GM18517 (cell line): ENCODE measurements at regions not wholly inside any gene's neighbourhood (a gene's known extent, or its start where the extent isn't known, plus 50 kb on each side); places are given as distances from the start of the nearest gene placed in this dataset.
"Not testable (repeated sequence)": the region's sequence is repeated elsewhere in the genome, so short reads cannot be mapped to it uniquely, and the experiment has no call there.

ENCODE experiments used
- ATAC-seq: cut with Tn5 transposase; IDR thresholded peaks from one replicate; pipeline ENCODE4 v1.9.1; 2021; ENCODE audit warnings: mild to moderate bottlenecking, moderate library complexity; ENCODE audit not compliant: unreplicated experiment

DNA sequence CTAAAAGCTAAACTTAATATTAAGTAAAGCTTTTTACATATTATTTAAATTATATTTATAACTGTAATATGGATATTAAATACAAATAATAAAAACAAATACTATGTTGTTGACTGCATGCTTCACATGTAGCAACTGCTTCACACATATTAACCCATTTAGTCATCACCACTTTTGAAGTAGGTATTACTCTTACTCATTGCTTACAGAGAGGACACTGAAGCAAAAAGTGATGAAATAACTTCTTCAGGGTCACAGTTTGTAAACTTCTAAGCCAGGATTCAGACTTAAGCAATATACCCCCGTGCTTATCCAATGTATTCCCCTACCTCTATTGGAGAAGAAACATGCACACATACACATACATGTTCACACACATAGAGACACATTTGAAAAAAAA is 166.6 kb downstream of the DKK2 start:
- ATAC-seq = no peak

- ATAC-seq = no peak
Measured at GRCh38 chr4:106868381-106869035, 167.6 kb downstream of the DKK2 start.

DNA sequence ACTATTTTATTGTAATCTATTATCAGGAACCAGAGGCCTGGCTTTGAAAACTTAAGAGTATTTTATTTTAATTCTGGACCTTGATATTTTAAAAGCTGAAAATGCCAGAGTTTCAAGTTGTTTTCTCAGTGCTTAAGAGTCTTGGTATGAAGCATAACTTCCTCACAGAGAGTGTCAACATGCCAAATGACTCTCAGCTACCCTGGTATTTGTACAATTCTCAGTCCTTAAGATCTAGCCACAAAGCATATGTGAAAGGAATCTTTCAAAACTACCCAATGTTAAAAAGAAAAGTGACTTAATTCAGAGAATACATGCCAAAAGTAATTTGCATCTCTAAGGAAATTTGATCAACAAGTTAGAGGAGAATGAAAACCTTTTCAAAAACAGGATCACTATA is 171.9 kb downstream of the DKK2 start:
- ATAC-seq = no peak

GRCh38 chr4:106854569-106855351 is 181.4 kb downstream of the DKK2 start:
- no peak for ATAC-seq

DNA sequence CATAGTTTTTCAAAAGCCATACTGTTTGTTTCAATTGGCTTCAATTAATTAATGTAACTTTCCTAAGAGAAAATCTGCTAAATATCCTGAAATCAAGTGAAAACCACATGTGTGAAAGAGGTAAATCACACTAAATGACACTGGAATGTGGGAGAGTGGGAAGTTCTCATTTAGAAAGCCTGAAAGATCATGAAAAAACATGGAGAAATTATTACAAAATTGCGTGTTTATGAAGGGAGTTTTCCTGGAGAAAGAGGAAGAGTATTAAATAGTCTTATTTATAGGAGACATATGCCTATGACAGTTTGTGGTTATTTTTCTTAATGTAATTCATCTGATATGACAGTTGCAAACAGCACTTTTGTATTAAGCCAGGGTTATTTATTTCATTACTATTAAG is 183.7 kb downstream of the DKK2 start:
- no peak for ATAC-seq

- ATAC-seq = no peak
Measured at GRCh38 chr4:106851726-106852125, 184.4 kb downstream of the DKK2 start.

- no peak for ATAC-seq
Measured at GRCh38 chr4:106850691-106851090, 185.4 kb downstream of the DKK2 start.

DNA sequence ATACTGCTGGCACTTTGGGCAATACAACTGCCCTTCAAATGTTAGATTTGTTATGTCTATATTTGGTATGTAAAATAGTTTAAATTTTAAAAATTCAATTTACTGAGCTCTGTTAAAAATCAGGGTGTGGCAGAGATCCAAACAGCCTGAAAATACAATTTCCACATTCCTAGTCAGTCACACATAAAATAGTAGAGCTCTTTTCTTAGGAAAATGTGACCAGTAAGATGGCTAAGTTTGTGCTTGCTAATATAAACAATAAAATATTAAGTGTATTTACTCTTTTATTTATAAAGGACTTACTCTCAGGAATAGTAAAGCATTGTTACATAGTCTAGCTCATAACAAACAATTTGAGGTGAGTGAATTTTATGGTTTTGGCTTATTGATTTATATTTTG is 200.2 kb downstream of the DKK2 start:
- no peak for ATAC-seq

- ATAC-seq = no peak
Measured at GRCh38 chr4:106830879-106831278, 205.2 kb downstream of the DKK2 start.

DNA sequence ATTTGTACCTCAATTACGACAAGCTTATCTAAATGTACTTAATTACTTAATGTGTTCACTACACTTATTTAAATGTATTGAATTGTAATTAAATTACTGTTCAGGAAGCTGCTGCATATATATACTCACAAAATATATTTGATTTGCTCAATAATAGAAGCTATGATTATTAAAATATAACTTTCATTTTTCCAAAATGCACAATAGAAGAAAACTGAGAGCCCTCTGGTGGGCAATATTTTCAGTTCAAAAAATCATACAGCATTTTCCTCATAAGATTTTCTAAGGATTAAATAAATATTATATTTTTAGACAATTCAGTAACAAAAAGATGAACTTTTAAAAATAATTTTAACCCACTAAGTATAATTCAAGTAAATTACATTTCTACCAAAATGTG is 217.3 kb downstream of the DKK2 start:
- ATAC-seq = no peak

GRCh38 chr4:106816496-106816895 is 219.6 kb downstream of the DKK2 start:
- ATAC-seq = no peak

DNA sequence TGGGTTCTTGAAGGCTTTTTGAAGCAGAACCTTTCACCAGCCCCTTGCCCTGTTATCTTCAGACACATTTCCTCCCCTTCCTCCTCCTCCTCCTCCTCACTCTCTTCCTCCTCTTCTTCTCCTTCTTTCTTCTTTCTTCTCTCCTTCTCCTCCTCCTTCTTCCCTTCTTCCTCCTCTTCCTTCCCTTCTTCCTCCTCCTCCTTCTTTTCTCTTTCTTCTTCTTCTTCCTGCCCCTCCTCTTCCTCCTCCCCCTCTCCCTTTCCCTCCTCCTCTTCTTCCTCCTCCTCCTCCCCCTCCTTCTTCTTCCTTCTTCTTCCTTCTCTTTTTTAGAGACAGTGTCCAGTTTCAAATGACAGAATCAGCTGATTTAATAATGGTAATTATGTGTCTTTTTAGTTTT is 226.0 kb downstream of the DKK2 start:
- no peak for ATAC-seq

DNA sequence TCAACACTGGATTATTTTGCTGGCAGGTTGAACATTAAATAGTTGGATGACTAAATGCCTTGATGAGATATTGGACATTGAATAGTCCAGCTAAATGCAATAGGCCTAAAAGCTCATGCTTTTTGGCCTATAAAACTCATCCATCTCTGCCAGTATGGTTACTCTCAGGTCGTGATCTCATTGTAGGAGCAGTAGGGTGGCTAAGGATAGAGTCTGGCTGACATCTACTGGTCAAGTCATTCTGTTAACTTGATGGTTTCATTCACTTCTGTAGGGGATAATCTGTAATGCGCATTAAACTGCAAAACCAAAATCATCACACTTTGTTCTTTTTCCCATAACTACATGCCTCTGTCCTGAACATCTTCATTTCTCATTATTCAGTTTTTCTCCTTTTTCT is 227.0 kb downstream of the DKK2 start:
- ATAC-seq = no peak

DNA sequence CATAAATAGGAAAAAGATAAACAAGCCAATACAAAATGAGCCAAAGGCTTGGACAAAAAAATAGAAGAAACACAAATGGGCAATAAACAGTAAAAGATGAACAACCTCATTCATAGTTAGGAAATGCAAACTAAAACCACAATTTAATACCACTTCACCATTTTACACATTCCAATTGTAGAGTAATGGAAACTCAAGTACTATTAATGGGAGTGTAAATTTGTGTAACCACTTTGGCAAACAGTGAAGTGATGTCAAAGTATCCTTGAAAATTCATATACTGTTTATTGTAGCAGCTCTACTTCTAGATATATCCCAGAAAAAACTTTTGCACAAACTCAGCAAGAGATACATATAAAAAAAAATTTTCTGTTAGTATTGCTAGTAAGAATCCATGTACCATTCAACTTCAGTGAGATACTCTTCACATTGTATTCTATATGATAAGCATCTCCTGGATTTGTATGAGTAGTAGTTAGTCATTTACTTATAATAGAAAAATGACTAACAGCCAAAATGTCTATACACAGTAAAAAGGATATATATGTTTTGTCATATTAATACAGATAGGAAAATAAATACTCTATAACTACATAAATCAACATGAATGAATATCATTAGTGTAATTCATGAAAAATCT is 229.8 kb downstream of the DKK2 start:
- no peak for ATAC-seq

- ATAC-seq = no peak
Measured at GRCh38 chr4:106803083-106803482, 233.0 kb downstream of the DKK2 start.

- no peak for ATAC-seq
Measured at GRCh38 chr4:106801386-106801785, 234.7 kb downstream of the DKK2 start.

- ATAC-seq = no peak
Measured at GRCh38 chr4:106796876-106797275, 239.2 kb downstream of the DKK2 start.

GRCh38 chr4:106795326-106795725 is 240.8 kb downstream of the DKK2 start:
- ATAC-seq = no peak

DNA sequence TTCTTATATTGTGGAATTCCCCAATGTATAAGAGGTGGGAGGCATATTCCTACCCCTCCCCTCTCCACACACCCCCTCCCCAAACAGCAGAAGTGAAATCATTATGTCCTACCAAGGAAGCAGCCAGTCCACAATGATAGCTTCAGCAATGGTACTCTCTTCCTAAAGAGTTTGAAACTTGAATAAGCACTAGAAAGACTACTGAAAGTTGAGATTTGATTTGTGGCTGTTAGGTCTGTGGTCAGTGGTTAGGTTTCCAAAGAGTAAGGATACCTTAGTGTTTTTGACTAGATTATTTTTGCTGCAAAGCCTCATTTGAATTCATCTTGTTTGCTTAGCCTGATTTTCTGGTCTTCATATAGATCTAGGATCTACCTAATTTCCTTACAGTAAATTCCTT is 242.2 kb downstream of the DKK2 start:
- no peak for ATAC-seq

DNA sequence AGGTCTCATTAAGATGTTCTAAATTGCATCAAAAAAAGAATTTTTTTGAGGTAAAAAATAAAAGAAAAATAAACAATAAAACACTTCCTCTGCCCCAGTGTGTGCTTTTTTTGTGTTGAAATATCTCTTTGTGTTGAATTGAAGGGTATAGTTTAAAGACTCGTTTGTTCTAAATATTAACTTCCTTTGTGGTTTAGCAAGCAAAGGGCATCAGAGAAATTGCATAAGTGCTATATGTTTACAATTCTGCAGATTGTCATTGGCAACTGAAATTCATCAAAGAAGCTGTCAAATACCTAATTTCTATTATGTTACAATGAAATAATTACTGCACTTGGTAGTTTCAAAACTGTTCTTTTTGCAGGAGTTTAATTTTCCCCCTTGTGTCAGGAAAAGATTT is 260.5 kb downstream of the DKK2 start:
- no peak for ATAC-seq

DNA sequence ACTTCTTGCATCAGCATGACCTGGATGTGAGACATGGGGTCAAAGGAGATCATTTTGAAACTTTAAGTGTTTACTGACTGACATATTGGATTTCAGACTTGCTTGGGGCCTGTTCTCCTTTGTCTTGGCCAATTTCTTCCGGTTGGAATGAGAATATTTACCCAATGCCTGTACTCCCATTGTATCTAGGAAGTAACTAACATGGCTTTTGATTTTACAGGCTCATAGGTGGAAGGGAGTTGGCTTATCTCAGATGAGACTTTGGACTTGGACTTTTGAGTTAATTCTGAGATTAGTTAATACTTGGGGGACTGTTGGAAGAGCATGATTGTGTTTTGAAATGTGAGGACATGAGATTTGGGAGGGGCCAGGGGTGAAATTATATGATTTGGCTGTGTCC is 262.1 kb downstream of the DKK2 start:
- not testable (repeated sequence) for ATAC-seq
